Common myeloid progenitor, CD34-positive (primary cell): ENCODE measurements at regions not wholly inside any gene's neighbourhood (a gene's known extent, or its start where the extent isn't known, plus 50 kb on each side); places are given as distances from the start of the nearest gene placed in this dataset.
A peak's percentile ranks its signal among the peaks of the same experiment; 100 is the strongest.

Source experiments
- CTCF ChIA-PET: fragments of 350-600 bp; sonication (Branson Sonifier 250); formaldehyde crosslinking; loops from one replicate; lab custom pipeline; 2021; ENCODE audit warnings: antibody characterized with exemption; lab: Charles Lee
- POLR2A ChIA-PET: fragments of 350-600 bp; sonication (Branson Sonifier 250); formaldehyde crosslinking; loops from one replicate; lab custom pipeline; 2021; ENCODE audit warnings: antibody characterized with exemption; lab: Charles Lee
- DNase-seq, 3 donors: peaks; one replicate each; pipeline versions ENCODE4 v3.0.0 to v3.0.0-alpha.2; 2013
- H3K27ac ChIP-seq, 2 experiments: 1 replicate in 1 of 2; 2 replicates in 1 of 2; pipeline ENCODE4 v1.7.0; 2013; ENCODE audit warnings: inconsistent platforms in 2 of 2, low read length in 2 of 2, mild to moderate bottlenecking in 2 of 2, low read depth in 1 of 2, moderate library complexity in 1 of 2; ENCODE audit not compliant: severe bottlenecking in 2 of 2, insufficient read depth in 1 of 2, poor library complexity in 1 of 2
- H3K27me3 ChIP-seq, 5 experiments: replicated peaks in 2 of 5; 1 replicate in 3 of 5; 2 replicates in 2 of 5; pipeline versions ENCODE4 v1.6.1 to v1.7.0; 2013; ENCODE audit warnings: low read length in 4 of 5, mild to moderate bottlenecking in 2 of 5, moderate library complexity in 2 of 5, inconsistent platforms in 1 of 5; ENCODE audit not compliant: insufficient read depth in 5 of 5, control insufficient read depth in 4 of 5
- H3K36me3 ChIP-seq, 4 experiments: 1 replicate in 2 of 4; 2 replicates in 2 of 4; pipeline versions ENCODE4 v1.6.1 to v1.7.0; 2013; ENCODE audit warnings: low read length in 3 of 4, control low read depth in 1 of 4, mild to moderate bottlenecking in 1 of 4; ENCODE audit not compliant: control insufficient read depth in 4 of 4, insufficient read depth in 4 of 4
- H3K4me1 ChIP-seq, 4 experiments: 1 replicate in 3 of 4; 2 replicates in 1 of 4; pipeline versions ENCODE4 v1.6.1 to v1.7.1; 2013; ENCODE audit warnings: low read length in 3 of 4, mild to moderate bottlenecking in 3 of 4, control low read depth in 1 of 4, inconsistent platforms in 1 of 4, moderate library complexity in 1 of 4; ENCODE audit not compliant: control insufficient read depth in 4 of 4, insufficient read depth in 4 of 4; ENCODE audit errors: control extremely low read depth in 1 of 4
- H3K4me3 ChIP-seq, 7 experiments: 1 replicate in 4 of 7; 2 replicates in 3 of 7; pipeline versions ENCODE4 v1.5.1 to v1.7.0; 2013; ENCODE audit warnings: mild to moderate bottlenecking in 7 of 7, low read length in 6 of 7, moderate library complexity in 6 of 7, inconsistent platforms in 2 of 7, low read depth in 2 of 7, control low read depth in 1 of 7; ENCODE audit not compliant: insufficient read depth in 4 of 7, control insufficient read depth in 1 of 7; ENCODE audit errors: extremely low read depth in 1 of 7
- H3K9me3 ChIP-seq, 5 experiments: 1 replicate in 4 of 5; 2 replicates in 1 of 5; pipeline versions ENCODE4 v1.6.1 to v1.7.1; 2013; ENCODE audit warnings: low read length in 4 of 5, mild to moderate bottlenecking in 2 of 5, inconsistent platforms in 1 of 5, low read depth in 1 of 5, moderate library complexity in 1 of 5; ENCODE audit not compliant: control insufficient read depth in 4 of 5, insufficient read depth in 2 of 5; ENCODE audit errors: control extremely low read depth in 1 of 5
- WGBS: methylation state at CpG from one replicate; pipeline ENCODE4 v1.1.5; 2013; ENCODE audit not compliant: insufficient coverage; 5-methylcytosine and 5-hydroxymethylcytosine counted together

DNA sequence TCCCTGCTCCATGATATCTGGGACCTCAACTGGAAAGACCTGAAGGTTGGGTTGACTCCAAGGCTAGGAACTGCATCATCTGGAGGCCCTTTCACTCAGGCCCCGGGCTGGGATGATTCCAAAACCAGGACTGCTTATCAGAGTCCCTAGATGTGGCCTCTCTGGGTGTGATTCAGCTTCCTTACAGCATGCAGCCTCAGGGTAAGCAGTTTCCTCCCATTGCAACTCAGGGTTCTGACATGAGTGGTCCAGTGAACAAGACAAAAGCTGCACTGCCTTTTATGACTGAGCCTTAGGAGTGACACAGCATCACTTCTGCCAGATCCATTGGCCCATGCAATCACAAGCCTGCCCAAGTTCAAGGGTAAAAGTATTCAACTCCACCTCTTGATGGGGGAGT lies 502.8 kb downstream of the COG6 start:
- WGBS: 6% methylated on average over 1 of the region's 1 CpG
- no peak overlapping the region for H3K4me3 ChIP-seq

GRCh38 chr13:40158757-40159156 lies 503.3 kb downstream of the COG6 start:
- no peak overlapping the region for H3K4me3 ChIP-seq
- no peaks in the 10 kb centered on the region for H3K9me3 ChIP-seq
- ChIA-PET CTCF (interaction anchor here (1.4 kb wide), 1 partner anchor 8 kb away, joined by 3 read pairs; no protein-coding TSS in a partner anchor), POLR2A (no interaction called here)
- no peaks in the 10 kb centered on the region for H3K36me3 ChIP-seq
- H3K4me1 ChIP-seq: peaks cover 0 to 3% (median 0%) of the 10 kb centered on the region in 4 experiments
- no peak overlapping the region for H3K27ac ChIP-seq
- no peaks in the 10 kb centered on the region for H3K27me3 ChIP-seq
- WGBS: 97% methylated on average over 4 of the region's 4 CpGs
- no peak for DNase-seq

More for the DNA sequence above, 502.8 kb downstream of the COG6 start:
- H3K4me1 ChIP-seq: peaks cover 0 to 3% (median 0%) of the 10 kb centered on the region in 4 experiments
- CTCF ChIA-PET: no interaction called here
- no peaks in the 10 kb centered on the region for H3K36me3 ChIP-seq
- no peaks in the 10 kb centered on the region for H3K9me3 ChIP-seq
- H3K27me3 ChIP-seq: no peaks in the 10 kb centered on the region
- POLR2A ChIA-PET: no interaction called here
- H3K27ac ChIP-seq: no peak overlapping the region
- DNase-seq: peak in 1 of 3 donors; percentile 14

GRCh38 chr13:40159736-40160135 lies 504.3 kb downstream of the COG6 start:
- WGBS: 90% methylated on average over 2 of the region's 4 CpGs
- H3K4me1 ChIP-seq: peaks cover 0 to 3% (median 0%) of the 10 kb centered on the region in 4 experiments
- H3K36me3 ChIP-seq: no peaks in the 10 kb centered on the region
- no peaks in the 10 kb centered on the region for H3K9me3 ChIP-seq
- H3K4me3 ChIP-seq: no peak overlapping the region
- DNase-seq: no peak
- no peaks in the 10 kb centered on the region for H3K27me3 ChIP-seq
- no peak overlapping the region for H3K27ac ChIP-seq
- CTCF ChIA-PET: interaction anchor here (1.4 to 1.5 kb wide), 2 partner anchors 9 to 15 kb away, joined by 3 read pairs; no protein-coding TSS in a partner anchor
- POLR2A ChIA-PET: no interaction called here

GRCh38 chr13:40160618-40161350 lies 505.3 kb downstream of the COG6 start:
- H3K27ac ChIP-seq: no peak overlapping the region
- H3K4me3 ChIP-seq: no peak overlapping the region
- H3K27me3 ChIP-seq: no peaks in the 10 kb centered on the region
- H3K4me1 ChIP-seq: peaks cover 0 to 5% (median 0%) of the 10 kb centered on the region in 4 experiments
- POLR2A ChIA-PET: no interaction called here
- WGBS: 83% methylated on average over 4 of the region's 7 CpGs
- H3K9me3 ChIP-seq: no peaks in the 10 kb centered on the region
- no peaks in the 10 kb centered on the region for H3K36me3 ChIP-seq
- CTCF ChIA-PET: interaction anchor here (1.5 kb wide), 1 partner anchor 14 kb away, joined by 3 read pairs; no protein-coding TSS in a partner anchor
- DNase-seq: no peak

DNA sequence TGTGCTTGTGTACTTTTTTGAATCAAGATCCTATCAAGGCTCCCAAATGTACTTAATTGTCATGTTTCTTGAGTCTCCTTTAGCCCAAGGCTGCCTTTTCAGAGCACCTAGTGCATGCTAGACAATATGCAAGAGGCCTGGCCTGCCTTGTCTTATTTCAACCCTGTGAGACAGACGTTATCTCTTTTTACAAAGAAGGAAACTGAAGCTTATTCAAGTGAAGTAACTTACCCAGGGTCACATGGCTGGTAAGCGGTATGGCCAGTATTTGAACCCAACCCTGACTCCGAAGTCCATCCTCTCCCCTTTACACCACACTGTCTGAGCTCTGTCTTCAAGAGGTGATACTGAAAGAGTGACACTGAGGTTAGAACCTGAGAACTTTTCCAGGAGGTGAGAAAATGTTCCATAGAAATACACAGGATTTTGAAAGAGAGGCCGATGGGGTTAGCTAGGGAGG lies 505.1 kb downstream of the FOXO1 start:
- Histone ChIP-seq H3K4me1 (peaks cover 0 to 5% (median 0%) of the 10 kb centered on the region in 4 experiments), H3K36me3 (no peaks in the 10 kb centered on the region), H3K27ac (no peak overlapping the region), H3K27me3 (no peaks in the 10 kb centered on the region), H3K4me3 (no peak overlapping the region), H3K9me3 (no peaks in the 10 kb centered on the region)
- DNase-seq: no peak
- WGBS: 94% methylated on average over 3 of the region's 4 CpGs
- ChIA-PET CTCF (no interaction called here), POLR2A (no interaction called here)

- Histone ChIP-seq H3K9me3 (no peaks in the 10 kb centered on the region), H3K4me3 (no peak overlapping the region), H3K36me3 (no peaks in the 10 kb centered on the region), H3K27ac (no peak overlapping the region), H3K27me3 (no peaks in the 10 kb centered on the region), H3K4me1 (peaks cover 0 to 5% (median 0%) of the 10 kb centered on the region in 4 experiments)
- POLR2A ChIA-PET: no interaction called here
- CTCF ChIA-PET: no interaction called here
- WGBS: 100% methylated on average over 2 of the region's 2 CpGs
- no peak for DNase-seq
Observed at GRCh38 chr13:40161931-40162330, 504.5 kb downstream of the FOXO1 start.
